K562 (cell line): ENCODE measurements at regions not wholly inside any gene's neighbourhood (a gene's known extent, or its start where the extent isn't known, plus 50 kb on each side); places are given as distances from the start of the nearest gene placed in this dataset.

Experiments
- ATAC-seq: fragments of 200-7000 bp; cut with Tn5 transposase; 3 replicates; pipeline ENCODE4 v1.9.1; 2020; ENCODE audit warnings: moderate library complexity
- BruUV-seq: library from RNA; stranded (reverse); fragments of 400-500 nt; replicated peaks from 2 replicates; lab custom pipeline; 2021; lab: Mats Ljungman, UMichigan
- CTCF ChIA-PET: fragments of 300-600 bp; formaldehyde crosslinking; extraction: SDS; loops from one replicate; lab custom pipeline; 2021; ENCODE audit warnings: low intra/inter-chr PET ratio; lab: Yijun Ruan, JAX
- POLR2A ChIA-PET: fragments of 300-600, 350-650 bp; sonication (Branson Sonifier 250); formaldehyde crosslinking; extraction: SDS; loops from one replicate; lab custom pipeline; 2021; ENCODE audit warnings: antibody characterized with exemption, inconsistent platforms; lab: Yijun Ruan, JAX
- DNase-seq, 4 experiments: peaks; one replicate each; pipeline versions ENCODE4 v3.0.0 to v3.0.0-alpha.2; 2011 to 2018; ENCODE audit warnings: low spot score in 3 of 4, mixed read lengths in 3 of 4; ENCODE audit errors: extremely low read depth in 1 of 4
- FAIRE-seq: peaks from 2 replicates; lab custom pipeline; 2011; peaks lifted over from hg19 to GRCh38; lab: Jason Lieb, UNC
- H2AFZ ChIP-seq: 2 replicates; pipeline ENCODE4 v1.6.0; 2011; ENCODE audit warnings: low read depth, low read length, control low read depth, inconsistent platforms
- H3K27ac ChIP-seq: fragments of 200-600 bp; 3 replicates; pipeline ENCODE4 v1.8.0; 2011; ENCODE audit warnings: low read depth, mild to moderate bottlenecking, control low read depth, inconsistent platforms, low read length, moderate library complexity, mixed read lengths; ENCODE audit errors: extremely low read depth
- H3K27me3 ChIP-seq, 2 experiments: fragments of 300-600 bp in 1 of 2; 2 replicates in 1 of 2; 3 replicates in 1 of 2; pipeline versions ENCODE4 v1.6.0 to v1.8.0; 2011; ENCODE audit warnings: inconsistent platforms in 2 of 2, low read length in 2 of 2, mild to moderate bottlenecking in 1 of 2, mixed read lengths in 1 of 2, moderate library complexity in 1 of 2; ENCODE audit not compliant: control insufficient read depth in 2 of 2, insufficient read depth in 2 of 2
- H3K36me3 ChIP-seq: fragments of 300-600 bp; 3 replicates; pipeline ENCODE4 v1.8.0; 2011; ENCODE audit warnings: mild to moderate bottlenecking, low read length, inconsistent platforms; ENCODE audit not compliant: control insufficient read depth, insufficient read depth
- H3K4me1 ChIP-seq, 2 experiments: fragments of 200-600 bp in 1 of 2; replicated peaks in 1 of 2; 2 replicates in 1 of 2; 3 replicates in 1 of 2; pipeline versions ENCODE4 v1.5.1 to v1.8.0; 2011; ENCODE audit warnings: inconsistent platforms in 2 of 2, low read length in 2 of 2, mild to moderate bottlenecking in 1 of 2, mixed read lengths in 1 of 2, moderate library complexity in 1 of 2; ENCODE audit not compliant: control insufficient read depth in 2 of 2, insufficient read depth in 2 of 2
- H3K4me2 ChIP-seq: 2 replicates; pipeline ENCODE4 v1.6.1; 2011; ENCODE audit warnings: low read length, control low read depth, inconsistent platforms, mixed read lengths; ENCODE audit not compliant: insufficient read depth
- H3K4me3 ChIP-seq: fragments of 200-600 bp; sonication (generic), shearing (Covaris generic); 2 replicates; pipeline ENCODE4 v1.5.1; 2016; ENCODE audit warnings: control low read depth, inconsistent platforms
- H3K79me2 ChIP-seq: fragments of 200-600 bp; 3 replicates; pipeline ENCODE4 v1.8.0; 2011; ENCODE audit warnings: low read length, inconsistent platforms; ENCODE audit not compliant: control insufficient read depth, insufficient read depth
- H3K9ac ChIP-seq, 2 experiments: 2 replicates each; pipeline versions ENCODE4 v1.6.0 to v1.6.1; 2011; ENCODE audit warnings: low read depth in 2 of 2, low read length in 2 of 2, control low read depth in 1 of 2, inconsistent platforms in 1 of 2, mild to moderate bottlenecking in 1 of 2, mixed read lengths in 1 of 2; ENCODE audit not compliant: insufficient read depth in 1 of 2
- H3K9me1 ChIP-seq: one replicate; pipeline ENCODE4 v1.6.0; 2011; ENCODE audit warnings: inconsistent platforms, mild to moderate bottlenecking, low read length, moderate library complexity; ENCODE audit not compliant: control insufficient read depth, insufficient read depth
- H3K9me3 ChIP-seq: replicated peaks from 2 replicates; pipeline ENCODE4 v1.5.1; 2011; ENCODE audit warnings: low read depth, low read length, inconsistent platforms; ENCODE audit not compliant: control insufficient read depth, insufficient read depth
- H4K20me1 ChIP-seq: replicated peaks from 2 replicates; pipeline ENCODE4 v1.6.1; 2011; ENCODE audit warnings: low read length, inconsistent platforms, mixed read lengths; ENCODE audit not compliant: control insufficient read depth, insufficient read depth
- ARHGAP35 ChIP-seq: fragments of 450-650 bp; IDR thresholded peaks from 2 replicates; pipeline ENCODE4 v1.6.1; 2018; ENCODE audit not compliant: partially characterized antibody
- ATF4 ChIP-seq: fragments of 450-650 bp; formaldehyde crosslinking; IDR thresholded peaks from 2 replicates; pipeline ENCODE4 v1.4.0; 2022; ENCODE audit warnings: mild to moderate bottlenecking, moderate library complexity
- CC2D1A ChIP-seq: fragments of 450-650 bp; IDR thresholded peaks from 2 replicates; pipeline ENCODE4 v1.6.1; 2017; ENCODE audit warnings: mild to moderate bottlenecking
- EP400 ChIP-seq: fragments of 450-650 bp; IDR thresholded peaks from 2 replicates; pipeline ENCODE4 v1.6.1; 2017; ENCODE audit warnings: antibody characterized with exemption, mild to moderate bottlenecking, moderate library complexity
- HDAC8 ChIP-seq: fragments of 450-650 bp; IDR thresholded peaks from 2 replicates; pipeline ENCODE4 v1.6.1; 2016; ENCODE audit warnings: mild to moderate bottlenecking, missing genetic modification characterization, moderate library complexity, missing compliant biosample characterization
- KAT7 ChIP-seq: sonication (generic); formaldehyde crosslinking; IDR thresholded peaks from 2 replicates; pipeline ENCODE4 v1.8.0; 2022; ENCODE audit warnings: missing genetic modification reagents, mild to moderate bottlenecking, borderline replicate concordance
- MAFK ChIP-seq: IDR thresholded peaks from 2 replicates; pipeline ENCODE4 v1.6.1; 2011; ENCODE audit warnings: low read length, improper control_type of control experiment
- MCM7 ChIP-seq, 2 experiments: fragments of 450-650 bp; IDR thresholded peaks; 2 replicates each; pipeline ENCODE4 v1.6.1; 2016 to 2018
- MECOM ChIP-seq: fragments of 250-450 bp; sonication (Bioruptor Pico); IDR thresholded peaks from 2 replicates; pipeline ENCODE4 v1.8.0; 2022; ENCODE audit warnings: inconsistent platforms
- PYGO2 ChIP-seq: fragments of 450-650 bp; IDR thresholded peaks from 2 replicates; pipeline ENCODE4 v1.6.1; 2016; ENCODE audit warnings: mild to moderate bottlenecking, missing genetic modification characterization, moderate library complexity, missing compliant biosample characterization
- SIN3A ChIP-seq, 2 experiments: fragments of 150-350 bp in 1 of 2; IDR thresholded peaks; 2 replicates each; pipeline ENCODE4 v1.6.1; 2011 to 2016; ENCODE audit warnings: borderline replicate concordance in 2 of 2, low read depth in 2 of 2, low read length in 2 of 2, mild to moderate bottlenecking in 2 of 2, moderate library complexity in 2 of 2; ENCODE audit not compliant: control insufficient read depth in 1 of 2
- SMARCC2 ChIP-seq: fragments of 450-650 bp; IDR thresholded peaks from 2 replicates; pipeline ENCODE4 v1.6.1; 2017; ENCODE audit warnings: antibody characterized with exemption, moderate library complexity, mild to moderate bottlenecking, low read depth
- SREBF1 ChIP-seq: fragments of 150-350 bp; IDR thresholded peaks from 2 replicates; pipeline ENCODE4 v1.6.1; 2014; ENCODE audit warnings: antibody characterized with exemption, low read depth, low read length, borderline replicate concordance
- XRCC4 ChIP-seq: IDR thresholded peaks from one replicate; pipeline ENCODE4 v1.6.1; 2011; ENCODE audit not compliant: insufficient read depth, insufficient read length; ENCODE audit errors: extremely low read depth
- ZC3H4 ChIP-seq: sonication (generic); formaldehyde crosslinking; IDR thresholded peaks from 2 replicates; pipeline ENCODE4 v1.9.0; 2021; ENCODE audit warnings: missing genetic modification reagents, borderline replicate concordance
- ZNF561 ChIP-seq: fragments of 450-650 bp; formaldehyde crosslinking; conservative IDR thresholded peaks from 2 replicates; pipeline ENCODE4 v1.4.0; 2020; ENCODE audit warnings: mild to moderate bottlenecking, moderate library complexity
- ZNF609 ChIP-seq: sonication (generic); formaldehyde crosslinking; IDR thresholded peaks from 2 replicates; pipeline ENCODE4 v1.8.1; 2023; ENCODE audit warnings: missing genetic modification reagents, mild to moderate bottlenecking, borderline replicate concordance
- WGBS: fragments of 100-300 bp; shearing (Covaris generic); methylation state at CpG from one replicate; pipeline ENCODE4 v1.1.6; 2016; ENCODE audit warnings: low coverage, mixed read lengths; ENCODE audit not compliant: insufficient coverage; ENCODE audit errors: missing lambda C conversion rate; 5-methylcytosine and 5-hydroxymethylcytosine counted together
- in situ Hi-C: fragments of 300-500 bp; cut with MboI; formaldehyde crosslinking; loops from 4 replicates; pipeline ENCODE4 v1.15.0; 2018; ENCODE audit warnings: inconsistent platforms, mixed read lengths
- intact Hi-C: fragments of 100-400 bp; cut with micrococcal nuclease; formaldehyde crosslinking; loops from 2 replicates; pipeline ENCODE4 v1.14.2; 2022

- TF ChIP-seq ZNF609: no peak
- TF ChIP-seq MCM7 (IDR thresholded peaks at IDR 0.05): no peak
Measured at GRCh38 chr2:15808944-15809343, 131.4 kb upstream of the MYCN start (continued).

GRCh38 chr2:15809404-15809803 is 130.9 kb upstream of the MYCN start:
- H3K36me3 ChIP-seq: no peaks in the 10 kb centered on the region
- no peak for DNase-seq
- no peak overlapping the region for H3K4me3 ChIP-seq
- intact Hi-C loops: no loop called here
- in situ Hi-C loops: no loop called here
- POLR2A ChIA-PET: no interaction called here
- no peak overlapping the region for H3K27ac ChIP-seq
- 0% methylated on average over 6 of the region's 11 CpGs for WGBS
- H3K27me3 ChIP-seq: peaks cover 36 to 54% of the 10 kb centered on the region in 2 experiments; a peak in 4 of 5 replicates
- H4K20me1 ChIP-seq: no peaks in the 10 kb centered on the region; the same call in 1 of the 2 replicates
- FAIRE-seq: no peak
- H3K79me2 ChIP-seq: no peaks in the 10 kb centered on the region
- H3K4me2 ChIP-seq: no peak overlapping the region
- no peaks in the 10 kb centered on the region for H3K9me1 ChIP-seq
- ATAC-seq: no peak
- H3K9ac ChIP-seq: no peak overlapping the region
- peaks cover 0 to 3% of the 10 kb centered on the region in 2 experiments; a peak in 1 of 5 replicates for H3K4me1 ChIP-seq
- no peaks in the 10 kb centered on the region for H3K9me3 ChIP-seq
- CTCF ChIA-PET: no interaction called here
- TF ChIP-seq ZNF561 (CRISPR knock-in tag) (no peak), MECOM (CRISPR knock-in tag) (no peak), ATF4 (no peak), SREBF1 (no peak), KAT7 (CRISPR knock-in tag) (no peak), CC2D1A (no peak), MAFK (no peak), ARHGAP35 (no peak), SMARCC2 (no peak), PYGO2 (tag) (no peak), EP400 (no peak), ZC3H4 (no peak), SIN3A (IDR thresholded peaks at IDR 0.05; ENCODE audit: borderline replicate concordance in 2 of 2, control insufficient read depth in 1 of 2, low read depth in 2 of 2, low read length in 2 of 2) (no peak), XRCC4 (no peak), HDAC8 (tag) (no peak)
- TF ChIP-seq, all 486 proteins: peak for 0
- H2AFZ ChIP-seq: no peak overlapping the region
- BruUV-seq: no TSS peak
